AG04449 (cell line): ENCODE measurements at regions not wholly inside any gene's neighbourhood (a gene's known extent, or its start where the extent isn't known, plus 50 kb on each side); places are given as distances from the start of the nearest gene placed in this dataset.

Experiments
- CTCF ChIA-PET: fragments of 350-600 bp; formaldehyde crosslinking; extraction: SDS; loops from one replicate; lab custom pipeline; 2021; ENCODE audit warnings: antibody characterized with exemption; lab: Yijun Ruan, JAX
- POLR2A ChIA-PET: fragments of 400-600, 350-600 bp; formaldehyde crosslinking; extraction: SDS; loops from one replicate; lab custom pipeline; 2020; ENCODE audit warnings: antibody characterized with exemption, inconsistent platforms; lab: Yijun Ruan, JAX
- DNase-seq: peaks from one replicate; pipeline ENCODE4 v3.0.0-alpha.2; 2010; ENCODE audit warnings: low read depth, low spot score
- H3K4me3 ChIP-seq: 2 replicates; pipeline ENCODE4 v1.5.1; 2011; ENCODE audit warnings: low read depth, mild to moderate bottlenecking, control low read depth, low read length
- CTCF ChIP-seq: IDR thresholded peaks from one replicate; pipeline ENCODE4 v1.5.1; 2011; ENCODE audit warnings: mild to moderate bottlenecking, moderate library complexity, low read length, control low read depth, inconsistent platforms; ENCODE audit not compliant: insufficient read depth; ENCODE audit errors: missing control alignments

DNA sequence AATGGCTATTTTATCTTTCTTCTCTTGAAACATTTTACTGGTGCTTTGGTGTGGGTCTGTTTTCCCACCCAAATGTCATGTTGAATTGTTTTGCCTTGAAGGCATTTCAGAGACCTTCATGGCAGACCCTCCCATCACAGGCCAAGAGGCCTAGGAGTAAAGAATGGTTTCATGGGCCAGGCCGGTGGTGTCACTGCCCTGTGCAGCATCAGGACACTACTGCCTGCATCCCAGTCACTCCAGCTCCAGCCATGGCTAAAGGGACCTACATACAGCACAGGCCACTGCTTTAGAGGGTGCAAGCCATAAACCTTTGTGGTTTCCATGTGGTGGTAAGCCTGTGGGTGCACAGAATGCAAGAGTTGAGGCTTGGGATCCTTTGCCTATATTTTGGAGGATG is 326.9 kb downstream of the SLITRK5 start:
- CTCF ChIA-PET = no interaction called here
- no peak overlapping the region for H3K4me3 ChIP-seq
- no peak for DNase-seq
- no peak for TF ChIP-seq CTCF
- POLR2A ChIA-PET = no interaction called here

DNA sequence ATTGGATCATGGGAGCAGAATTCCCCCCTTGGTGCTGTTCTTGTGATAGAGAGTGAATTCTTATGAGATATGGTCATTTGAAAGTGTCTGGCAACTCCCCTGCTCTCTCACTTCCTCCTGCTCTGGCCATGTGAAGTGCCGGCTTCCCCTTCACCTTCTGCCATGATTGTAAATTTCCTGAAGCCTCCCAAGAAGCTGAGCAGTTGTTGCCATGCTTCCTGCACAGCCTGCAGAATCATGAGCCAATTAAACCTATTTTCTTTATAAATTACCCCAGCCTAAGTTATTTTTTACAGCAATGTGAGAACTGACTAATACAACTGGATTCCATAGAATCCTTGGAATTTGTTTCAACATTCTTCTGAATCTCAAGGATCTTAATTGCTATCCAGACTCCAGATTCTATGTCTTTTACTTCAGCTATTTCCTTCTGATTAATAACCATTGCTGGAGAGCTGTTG is 328.1 kb downstream of the SLITRK5 start:
- TF ChIP-seq CTCF = no peak
- DNase-seq = no peak
- CTCF ChIA-PET = no interaction called here
- POLR2A ChIA-PET = no interaction called here
- no peak overlapping the region for H3K4me3 ChIP-seq

DNA sequence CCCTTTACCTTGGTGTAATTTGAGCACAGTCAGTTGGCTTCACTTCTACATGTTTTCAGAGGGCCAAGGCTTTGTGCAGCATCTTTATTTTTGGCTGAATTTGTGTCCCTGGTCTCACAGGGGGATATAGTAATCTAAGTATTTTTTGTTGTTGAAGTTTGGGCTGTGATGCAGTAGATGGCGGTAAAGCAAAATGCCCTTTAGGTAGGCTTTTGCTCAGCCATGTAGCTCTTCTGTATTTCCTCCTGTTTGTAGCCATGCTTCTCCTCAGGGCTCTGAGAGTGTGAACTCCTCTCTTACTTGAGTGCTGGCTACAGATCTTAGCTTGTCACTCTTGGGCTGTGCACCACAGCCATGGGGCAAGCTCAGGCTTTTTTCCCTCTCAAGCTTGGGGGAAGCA is 328.6 kb downstream of the SLITRK5 start:
- no peak for DNase-seq
- ChIA-PET POLR2A (no interaction called here), CTCF (no interaction called here)
- no peak for TF ChIP-seq CTCF
- no peak overlapping the region for H3K4me3 ChIP-seq

DNA sequence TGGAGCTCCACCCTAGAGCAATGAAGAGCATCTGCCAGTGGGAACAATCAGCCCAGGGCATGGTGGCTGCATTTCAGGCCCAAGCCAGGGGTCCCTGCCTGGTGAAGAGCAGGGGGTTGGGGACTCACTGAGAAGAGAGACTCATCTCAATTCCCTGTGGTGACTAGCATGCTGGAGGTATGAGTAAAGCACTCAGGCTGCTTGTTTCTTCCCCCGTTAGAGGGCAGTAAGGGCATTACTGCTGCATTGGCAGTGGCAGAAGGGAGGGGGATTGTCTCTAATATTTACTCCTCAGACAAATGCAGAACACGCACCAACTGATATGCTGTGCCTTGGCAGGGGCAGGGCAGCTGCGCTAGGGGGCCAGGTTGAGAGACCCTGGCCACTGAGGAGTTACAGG is 329.1 kb downstream of the SLITRK5 start:
- CTCF ChIA-PET = no interaction called here
- POLR2A ChIA-PET = no interaction called here
- H3K4me3 ChIP-seq = no peak overlapping the region
- TF ChIP-seq CTCF = no peak
- DNase-seq = no peak

DNA sequence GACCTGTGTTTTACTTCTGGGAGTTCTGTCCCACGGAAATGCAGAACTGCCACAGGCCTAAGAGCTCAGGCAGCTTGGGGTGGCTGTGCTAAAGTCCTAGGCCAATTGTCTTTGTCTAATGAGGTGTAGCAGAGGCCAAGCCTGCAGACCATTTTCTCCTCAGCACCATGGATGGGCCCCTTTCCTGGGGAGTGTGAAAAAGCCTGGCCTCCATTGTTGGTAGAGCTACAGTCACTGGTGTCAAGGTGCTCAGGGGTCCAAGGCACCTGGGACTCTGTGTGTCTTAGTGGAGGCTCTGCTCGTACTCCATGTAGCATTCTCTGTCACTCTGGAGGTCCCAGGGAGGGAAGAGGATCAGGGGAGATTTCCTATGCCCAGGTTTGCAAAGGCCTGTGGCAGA is 329.6 kb downstream of the SLITRK5 start:
- TF ChIP-seq CTCF = no peak
- CTCF ChIA-PET = no interaction called here
- POLR2A ChIA-PET = no interaction called here
- no peak for DNase-seq
- H3K4me3 ChIP-seq = no peak overlapping the region

DNA sequence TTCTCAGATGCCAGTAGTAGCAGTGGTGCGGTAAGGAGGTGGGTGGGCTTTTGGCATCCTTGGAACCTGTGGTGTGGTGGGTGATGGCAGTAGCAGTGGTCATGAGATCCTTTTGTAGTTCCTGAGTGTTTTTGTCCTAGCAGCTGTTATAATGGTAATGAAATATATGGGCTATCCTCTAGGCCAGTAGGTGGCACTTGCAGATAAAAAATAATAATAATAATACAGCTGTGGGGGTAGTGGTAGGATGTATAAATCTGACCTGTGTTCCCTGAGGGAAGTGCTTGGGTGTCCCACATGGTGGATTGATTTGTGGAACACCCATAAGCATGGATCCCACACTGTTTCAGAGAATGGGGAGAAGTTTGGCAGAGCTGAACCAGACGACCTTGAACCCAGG is 334.0 kb downstream of the SLITRK5 start:
- POLR2A ChIA-PET = no interaction called here
- CTCF ChIA-PET = no interaction called here

More for the DNA sequence above, 334.0 kb downstream of the SLITRK5 start:
- no peak overlapping the region for H3K4me3 ChIP-seq
- DNase-seq = no peak
- TF ChIP-seq CTCF = no peak
